ENCODE measurements at regions not wholly inside any gene's neighbourhood (a gene's known extent, or its start where the extent isn't known, plus 50 kb on each side); places are given as distances from the start of the nearest gene placed in this dataset.
"Not testable (repeated sequence)": the region's sequence is repeated elsewhere in the genome, so short reads cannot be mapped to it uniquely, and the experiment has no call there.

DNA sequence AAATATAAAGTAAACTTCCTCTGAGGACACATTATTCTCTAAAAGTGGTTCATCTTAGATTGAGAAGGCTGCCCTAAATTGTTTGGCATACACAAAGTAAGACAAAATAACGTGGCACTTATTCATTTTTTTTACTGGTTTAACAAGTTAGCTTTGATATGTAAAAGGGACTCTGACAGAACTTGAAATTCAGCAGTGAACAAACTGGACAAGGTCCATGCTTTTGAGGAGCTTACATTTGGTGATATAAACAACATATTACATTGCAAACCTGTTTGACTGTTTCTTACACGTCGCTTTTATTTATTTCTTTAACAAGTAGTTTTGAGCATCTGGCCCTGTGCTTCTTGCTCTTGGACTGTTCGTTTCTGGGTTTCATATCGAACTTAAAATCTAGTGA lies 253.1 kb upstream of the POM121L12 start:
- DNase-seq (ENCODE audit: low read depth in 2 of 3, low spot score in 2 of 3), result no peak

GRCh38 chr7:52781250-52781649 lies 254.2 kb upstream of the POM121L12 start:
- no peak for DNase-seq (ENCODE audit: low read depth in 2 of 3, low spot score in 2 of 3)

DNA sequence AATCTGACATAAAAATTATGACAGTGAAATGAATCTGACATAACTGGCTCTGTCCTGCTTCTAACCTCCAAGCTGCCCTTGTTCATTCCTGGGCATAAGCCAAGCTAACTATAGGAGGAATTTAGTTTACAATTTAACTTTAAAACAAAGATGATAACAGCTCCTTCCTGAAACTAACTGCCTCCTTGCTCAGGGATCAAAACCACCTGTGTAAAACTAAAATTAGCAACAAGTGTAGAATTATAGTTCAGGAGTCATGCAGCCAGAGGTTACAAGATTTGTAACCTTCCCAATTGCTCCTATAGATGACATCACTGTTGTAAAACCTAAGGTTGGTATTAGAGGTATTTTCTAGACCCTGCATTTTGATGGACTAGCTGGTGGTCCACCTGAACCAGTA lies 256.4 kb upstream of the POM121L12 start:
- no peak for DNase-seq (ENCODE audit: low read depth in 2 of 3, low spot score in 2 of 3)

DNA sequence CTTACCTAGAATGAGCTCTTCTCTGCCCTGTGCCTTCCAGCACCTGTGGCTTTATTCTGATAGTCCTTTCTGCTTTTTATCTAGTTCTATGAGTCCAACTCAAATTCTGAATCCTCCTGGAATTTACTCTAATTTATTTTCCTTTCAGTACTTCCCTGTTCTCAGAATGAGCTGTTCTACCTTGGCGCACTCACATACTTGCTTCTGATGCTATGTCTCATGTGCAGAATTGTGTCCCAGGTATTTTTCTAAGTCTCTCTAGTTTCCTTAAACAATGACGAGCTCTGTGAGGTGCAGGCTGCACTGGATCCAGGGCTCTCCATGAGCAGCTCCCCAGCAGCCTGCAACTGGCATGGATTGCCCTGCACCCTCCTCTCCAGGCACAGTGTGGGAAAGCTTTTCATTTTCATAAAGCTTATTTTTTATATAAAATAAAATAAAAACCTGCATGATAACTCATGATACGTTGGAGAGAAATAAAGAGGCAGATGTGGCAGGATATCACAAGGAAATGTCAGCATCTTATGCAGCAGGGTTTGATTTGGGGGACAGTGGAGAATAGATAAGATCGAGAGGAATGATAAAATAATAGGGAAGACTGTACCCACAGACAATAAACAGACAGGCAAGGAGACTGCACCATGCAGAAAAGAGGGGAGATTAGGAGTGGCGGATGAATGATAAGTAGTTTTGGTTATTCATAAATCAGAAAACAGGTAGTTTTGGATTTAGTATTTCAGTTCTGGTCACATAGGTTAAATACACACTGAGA lies 258.2 kb upstream of the POM121L12 start:
- DNase-seq (ENCODE audit: low read depth in 2 of 3, low spot score in 2 of 3), result no peak

DNA sequence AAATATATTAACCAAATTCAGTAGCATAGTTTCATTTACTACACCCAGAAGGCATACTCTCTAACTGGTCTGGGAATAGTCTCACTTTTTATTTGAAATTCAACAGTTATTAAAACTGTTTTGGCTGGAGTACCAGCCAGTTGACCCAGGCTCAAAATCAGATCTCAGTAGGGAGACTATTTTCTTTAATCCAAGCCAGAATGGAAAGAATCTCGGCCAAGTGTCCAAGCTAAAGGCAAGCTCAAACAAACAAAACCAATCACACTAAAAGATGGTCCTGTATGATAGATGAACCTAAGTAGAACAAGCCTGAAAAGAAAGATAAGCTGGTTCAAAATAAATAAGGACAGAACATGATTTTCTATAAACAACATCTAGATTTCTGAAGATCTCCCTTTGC lies 259.6 kb upstream of the POM121L12 start:
- DNase-seq (ENCODE audit: low read depth in 2 of 3, low spot score in 2 of 3), result no peak

DNA sequence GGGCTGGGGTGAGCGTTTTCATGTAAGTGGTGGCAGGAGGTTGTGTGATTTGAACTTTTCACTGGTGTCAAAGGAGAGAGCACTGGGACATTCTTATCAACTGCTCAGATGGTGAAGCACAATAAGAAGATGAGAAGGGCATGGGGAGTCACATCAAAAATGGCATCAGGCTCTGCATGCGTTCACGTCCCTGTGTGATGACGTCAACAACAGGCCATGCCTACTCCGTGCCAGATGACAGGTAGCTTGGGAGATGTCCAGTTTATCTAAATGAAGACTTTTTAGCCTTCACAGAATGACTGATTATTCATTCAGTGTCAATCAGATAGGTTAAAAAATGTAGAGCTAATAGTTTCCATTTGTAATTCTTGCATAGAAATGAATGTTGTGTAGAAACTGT lies 264.3 kb upstream of the POM121L12 start:
- no peak for DNase-seq (ENCODE audit: low read depth in 2 of 3, low spot score in 2 of 3)

- DNase-seq (ENCODE audit: low read depth in 2 of 3, low spot score in 2 of 3), result no peak
Measured at GRCh38 chr7:52764492-52765169, 270.8 kb upstream of the POM121L12 start.

- no peak for DNase-seq (ENCODE audit: low read depth in 2 of 3, low spot score in 2 of 3)
Measured at GRCh38 chr7:52758356-52758755, 277.1 kb upstream of the POM121L12 start.

- no peak for DNase-seq (ENCODE audit: low read depth in 2 of 3, low spot score in 2 of 3)
Measured at GRCh38 chr7:52753855-52754254, 281.6 kb upstream of the POM121L12 start.

DNA sequence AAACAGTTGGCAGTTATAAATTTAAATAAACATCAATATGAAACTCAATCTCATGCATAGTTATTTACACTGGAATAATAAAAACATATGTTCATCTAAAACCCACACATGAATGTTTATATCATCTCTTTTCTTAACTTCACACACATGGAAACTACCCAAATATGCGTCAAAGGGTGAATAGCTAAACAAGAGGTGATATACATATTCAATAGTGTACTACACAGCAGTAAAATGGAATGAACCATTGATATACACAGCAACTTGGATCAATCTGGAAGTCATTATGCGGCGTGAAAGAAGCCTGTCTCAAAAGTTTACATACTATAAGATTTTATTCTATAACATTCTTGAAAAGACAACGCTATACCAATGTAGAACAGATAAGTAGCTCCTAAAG lies 282.5 kb upstream of the POM121L12 start:
- DNase-seq (ENCODE audit: low read depth in 2 of 3, low spot score in 2 of 3), result no peak

DNA sequence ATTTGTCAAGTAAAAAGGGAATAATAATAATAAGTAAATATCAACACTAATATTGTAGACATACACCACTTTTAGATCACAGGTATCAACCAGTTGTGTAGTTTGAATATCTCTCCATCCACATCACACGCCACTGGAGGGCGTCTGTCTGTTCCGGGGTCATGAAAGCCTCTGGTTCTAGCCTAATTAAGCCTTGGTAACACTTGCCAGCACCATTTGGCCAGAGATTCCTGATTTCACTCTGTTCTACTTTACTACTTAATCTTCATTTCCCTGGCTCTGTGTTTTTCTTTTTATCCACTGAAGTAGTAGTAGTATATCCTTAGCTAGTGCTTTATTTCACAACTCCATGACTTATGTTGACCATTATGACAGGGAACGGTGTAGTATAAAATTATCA lies 285.6 kb upstream of the POM121L12 start:
- no peak for DNase-seq (ENCODE audit: low read depth in 2 of 3, low spot score in 2 of 3)

DNA sequence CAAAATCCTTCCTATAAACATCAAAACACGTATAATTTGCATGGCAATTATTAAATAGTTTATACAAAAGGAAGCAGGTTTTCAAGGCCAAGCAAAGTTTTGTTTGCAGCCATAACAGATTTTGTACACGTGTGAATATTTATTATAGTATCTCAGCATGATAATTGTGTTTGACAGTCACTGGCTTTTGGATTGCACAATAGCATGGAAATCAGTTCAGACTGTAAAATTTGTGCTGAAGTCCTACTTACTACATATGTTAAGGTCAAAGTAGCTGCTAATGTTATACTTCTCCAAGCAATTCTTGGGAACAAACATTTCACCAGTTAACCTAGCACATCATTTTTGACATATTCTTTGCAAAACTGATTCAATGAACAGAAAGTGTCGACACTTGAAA lies 287.6 kb upstream of the POM121L12 start:
- DNase-seq (ENCODE audit: low read depth in 2 of 3, low spot score in 2 of 3), result no peak

- no peak for DNase-seq (ENCODE audit: low read depth in 2 of 3, low spot score in 2 of 3)
Measured at GRCh38 chr7:52741670-52742290, 293.7 kb upstream of the POM121L12 start.

DNA sequence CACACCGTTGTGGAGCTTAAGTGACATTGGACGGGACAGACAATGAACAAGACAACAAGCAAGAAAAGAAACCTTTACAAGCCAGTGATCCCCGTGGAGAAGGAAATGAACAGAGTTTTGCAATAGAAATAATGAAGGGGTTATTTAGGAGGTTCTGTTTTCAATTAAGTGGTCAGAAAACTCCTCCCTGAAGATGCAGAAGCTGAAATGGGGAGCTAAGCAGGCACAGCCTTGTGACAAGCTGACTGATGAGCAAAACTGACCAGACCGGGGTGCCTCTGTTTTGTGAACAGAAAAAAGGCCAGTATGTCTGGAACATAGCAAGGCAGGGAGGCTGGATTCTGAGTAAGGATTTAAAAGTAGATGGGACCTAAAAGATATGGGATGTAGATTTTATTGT lies 299.8 kb upstream of the POM121L12 start:
- no peak for DNase-seq (ENCODE audit: low read depth in 2 of 3, low spot score in 2 of 3)

DNA sequence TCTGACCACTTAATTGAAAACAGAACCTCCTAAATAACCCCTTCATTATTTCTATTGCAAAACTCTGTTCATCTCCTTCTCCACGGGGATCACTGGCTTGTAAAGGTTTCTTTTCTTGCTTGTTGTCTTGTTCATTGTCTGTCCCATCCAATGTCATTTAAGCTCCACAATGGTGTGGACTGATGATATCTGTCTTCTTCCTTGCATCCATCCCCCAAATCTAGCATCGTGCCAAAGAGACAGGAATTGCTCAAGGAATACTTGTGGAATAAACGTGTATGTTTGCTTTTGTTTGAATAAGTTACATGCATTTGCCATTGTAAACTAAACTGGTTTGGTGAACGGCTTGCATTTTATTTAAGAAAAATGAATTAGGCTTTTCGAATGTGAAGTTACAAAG lies 306.8 kb upstream of the POM121L12 start:
- not testable (repeated sequence) for DNase-seq (ENCODE audit: low read depth in 2 of 3, low spot score in 2 of 3)

DNA sequence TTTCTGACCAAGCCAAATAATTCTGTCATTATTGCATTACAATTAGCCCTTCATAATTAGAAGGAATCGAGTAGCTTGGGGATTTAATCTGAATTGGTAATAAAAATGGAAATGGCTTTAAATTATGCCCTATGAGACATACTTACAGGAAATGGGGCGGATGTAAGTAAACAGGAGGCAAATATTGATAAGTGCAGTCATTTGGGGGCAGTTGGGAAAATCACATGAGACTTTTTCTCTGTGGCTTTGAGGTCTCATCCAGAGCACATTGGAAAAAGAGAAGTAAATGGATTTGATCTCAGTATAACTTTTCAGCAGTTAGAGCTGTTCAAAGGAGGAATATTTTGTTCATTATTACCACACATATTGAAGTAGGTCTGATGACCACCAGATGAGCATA lies 307.8 kb upstream of the POM121L12 start:
- DNase-seq (ENCODE audit: low read depth in 2 of 3, low spot score in 2 of 3), result no peak

GRCh38 chr7:52726986-52727385 lies 308.4 kb upstream of the POM121L12 start:
- no peak for DNase-seq (ENCODE audit: low read depth in 2 of 3, low spot score in 2 of 3)

GRCh38 chr7:52726493-52726892 lies 308.9 kb upstream of the POM121L12 start:
- DNase-seq (ENCODE audit: low read depth in 2 of 3, low spot score in 2 of 3), result no peak

DNA sequence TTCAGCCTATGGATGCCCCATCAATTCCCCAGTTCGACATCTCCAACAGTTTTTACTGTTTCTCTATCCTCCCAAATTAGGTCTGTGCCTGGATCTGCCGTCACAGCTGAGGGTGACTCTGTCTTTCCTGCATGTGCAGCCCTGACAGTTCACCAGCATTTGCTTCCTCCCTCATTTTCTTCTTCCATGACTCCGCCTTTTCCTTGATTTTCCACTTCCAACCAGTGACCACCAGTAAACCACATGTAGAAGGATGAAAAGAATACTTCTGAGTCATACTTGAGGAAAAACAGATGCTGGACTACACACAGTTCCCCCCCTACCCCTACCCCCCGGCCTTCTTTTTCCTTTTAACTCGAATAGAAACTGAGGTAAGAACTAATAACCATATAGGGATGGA lies 311.8 kb upstream of the POM121L12 start:
- DNase-seq (ENCODE audit: low read depth in 2 of 3, low spot score in 2 of 3), result no peak

DNA sequence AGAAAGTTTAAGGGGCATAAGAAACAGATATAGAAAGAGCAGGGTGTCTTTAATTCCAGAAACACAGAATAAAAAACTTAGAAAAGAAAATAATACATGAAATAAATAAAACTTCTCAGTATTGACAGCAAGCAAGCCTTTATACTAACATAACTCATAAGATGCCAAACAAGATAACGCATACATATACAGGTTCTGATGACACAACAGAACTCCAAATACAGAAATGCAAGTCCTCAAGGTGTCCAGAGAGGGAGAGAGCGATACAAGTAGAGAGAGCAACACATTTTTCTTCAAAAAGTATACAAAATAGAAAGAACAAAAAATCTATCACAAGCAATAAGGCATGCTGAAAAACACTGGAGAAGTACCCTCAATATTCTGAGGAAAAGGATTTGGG lies 314.6 kb upstream of the POM121L12 start:
- DNase-seq (ENCODE audit: low read depth in 2 of 3, low spot score in 2 of 3), result no peak

- DNase-seq (ENCODE audit: low read depth in 2 of 3, low spot score in 2 of 3), result no peak
Measured at GRCh38 chr7:52719677-52720076, 315.8 kb upstream of the POM121L12 start.

GRCh38 chr7:52715701-52716100 lies 319.7 kb upstream of the POM121L12 start:
- DNase-seq (ENCODE audit: low read depth in 2 of 3, low spot score in 2 of 3), result no peak
